ENCODE measurements at regions not wholly inside any gene's neighbourhood (a gene's known extent, or its start where the extent isn't known, plus 50 kb on each side); places are given as distances from the start of the nearest gene placed in this dataset.

GRCh38 chr12:4159851-4160250 is 113.7 kb upstream of the CCND2 start:
- TF ChIP-seq CTCF (IDR thresholded peaks at IDR 0.05) (no peak), POLR2A (IDR thresholded peaks at IDR 0.05) (no peak)
